Stimulated activated effector memory CD8-positive, alpha-beta T cell treated with anti-CD3 and anti-CD28 coated beads, Interleukin-12 subunit alpha, Interleukin-12 subunit beta, amount 100 ng/mL, for 72 hours (primary cell): ENCODE measurements at regions not wholly inside any gene's neighbourhood (a gene's known extent, or its start where the extent isn't known, plus 50 kb on each side); places are given as distances from the start of the nearest gene placed in this dataset.
"Not testable (repeated sequence)": the region's sequence is repeated elsewhere in the genome, so short reads cannot be mapped to it uniquely, and the experiment has no call there.

Experiments used
- ATAC-seq: fragments of 150-1000 bp; cut with Tn5 transposase; 2 replicates; pipeline ENCODE4 v1.10.0; 2021
- DNase-seq, 2 donors: peaks; one replicate each; pipeline ENCODE4 v3.0.0; 2021 to 2022; ENCODE audit warnings: low spot score in 2 of 2
- H3K27ac Mint-ChIP-seq: one replicate; pipeline ENCODE4 v1.8.0; 2022; ENCODE audit warnings: mild to moderate bottlenecking, mixed read lengths
- H3K36me3 Mint-ChIP-seq: one replicate; pipeline ENCODE4 v1.8.0; 2022; ENCODE audit warnings: mild to moderate bottlenecking, mixed read lengths
- H3K4me1 Mint-ChIP-seq: one replicate; pipeline ENCODE4 v1.8.0; 2022; ENCODE audit warnings: mixed read lengths
- H3K4me3 Mint-ChIP-seq: one replicate; pipeline ENCODE4 v1.8.0; 2022; ENCODE audit warnings: mild to moderate bottlenecking, mixed read lengths
- H3K9me3 Mint-ChIP-seq: one replicate; pipeline ENCODE4 v1.8.0; 2022; ENCODE audit warnings: mixed read lengths

GRCh38 chr1:149218080-149218988, 115.0 kb upstream of the NBPF9 start:
- not testable (repeated sequence) for DNase-seq, H3K9me3 Mint-ChIP-seq, H3K4me1 Mint-ChIP-seq, H3K4me3 Mint-ChIP-seq, ATAC-seq, H3K36me3 Mint-ChIP-seq, H3K27ac Mint-ChIP-seq

- not testable (repeated sequence) for H3K4me1 Mint-ChIP-seq
Measured at GRCh38 chr1:149219539-149219938, 116.2 kb upstream of the NBPF9 start.

DNA sequence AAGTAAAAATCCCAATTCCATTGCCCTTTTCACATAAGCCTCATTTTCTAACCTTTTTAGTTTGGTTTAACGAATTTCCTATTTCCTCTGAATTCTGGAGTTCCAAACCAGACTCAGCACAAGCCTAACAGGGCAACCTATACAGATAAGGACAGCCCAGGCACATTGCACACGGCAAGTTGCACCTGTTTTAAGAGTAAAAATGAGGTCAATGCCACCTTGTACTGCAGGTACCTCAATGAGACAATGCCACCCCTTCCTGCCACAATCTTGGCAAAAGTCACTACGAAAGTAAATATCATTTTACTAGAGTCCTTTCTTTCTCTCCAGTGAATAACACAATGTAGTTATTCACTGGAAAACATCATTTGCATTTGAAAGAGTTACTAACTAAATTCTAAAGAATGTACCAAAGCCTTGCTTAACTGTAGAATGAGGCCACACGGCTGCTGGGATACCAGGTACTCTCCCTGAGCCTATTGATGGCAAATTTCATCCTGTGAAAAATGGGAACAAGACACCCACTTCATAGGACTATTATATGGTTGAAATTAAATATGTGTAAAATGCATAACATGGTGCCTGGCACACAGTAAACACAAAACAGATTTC, 117.2 kb upstream of the NBPF9 start:
- not testable (repeated sequence) for H3K4me3 Mint-ChIP-seq, H3K36me3 Mint-ChIP-seq, ATAC-seq, H3K4me1 Mint-ChIP-seq, H3K27ac Mint-ChIP-seq, DNase-seq, H3K9me3 Mint-ChIP-seq

More at GRCh38 chr1:149219539-149219938, 116.2 kb upstream of the NBPF9 start:
- not testable (repeated sequence) for DNase-seq, H3K27ac Mint-ChIP-seq, H3K9me3 Mint-ChIP-seq, H3K4me3 Mint-ChIP-seq, H3K36me3 Mint-ChIP-seq, ATAC-seq

DNA sequence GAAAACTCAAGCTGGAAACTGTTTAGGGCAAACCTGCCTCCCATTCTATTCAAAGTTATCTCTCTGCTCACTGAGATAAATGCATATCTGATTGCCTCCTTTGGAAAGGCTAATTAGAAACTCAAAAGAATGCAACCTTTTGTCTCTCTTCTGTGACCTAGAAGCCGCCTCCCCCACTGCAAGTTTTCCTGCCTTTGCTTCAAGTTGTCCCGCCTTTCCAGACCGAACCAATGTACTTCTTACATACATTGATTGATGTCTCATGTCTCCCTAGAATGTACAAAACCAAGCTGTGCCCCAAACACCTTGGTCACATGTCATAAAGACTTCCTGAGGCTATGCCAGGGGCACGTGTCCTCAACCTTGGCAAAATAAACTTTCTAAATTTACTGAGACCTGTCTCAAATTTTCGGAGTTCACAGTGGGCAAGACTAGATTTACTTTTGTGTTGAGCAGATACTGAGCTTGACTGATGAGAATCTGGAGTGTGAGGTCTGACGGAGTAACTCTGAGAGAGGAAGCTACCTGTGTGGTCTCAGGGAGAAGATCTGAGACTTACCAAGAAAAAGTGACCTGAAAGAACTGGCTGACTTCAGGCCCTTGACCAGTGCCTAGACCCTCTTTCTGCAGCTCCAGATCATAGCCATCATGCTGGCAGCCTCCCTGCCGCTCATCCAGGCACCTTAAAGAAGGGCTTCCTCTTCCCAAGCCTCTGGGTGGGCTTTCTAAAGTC, 124.7 kb upstream of the NBPF9 start:
- ATAC-seq, H3K9me3 Mint-ChIP-seq, H3K4me3 Mint-ChIP-seq, H3K36me3 Mint-ChIP-seq, H3K27ac Mint-ChIP-seq, H3K4me1 Mint-ChIP-seq, DNase-seq: not testable (repeated sequence)

- not testable (repeated sequence) for H3K4me1 Mint-ChIP-seq, H3K4me3 Mint-ChIP-seq, H3K27ac Mint-ChIP-seq, H3K9me3 Mint-ChIP-seq, DNase-seq, H3K36me3 Mint-ChIP-seq
- ATAC-seq = peak; percentile 28
Measured at GRCh38 chr1:149228672-149229585, 125.6 kb upstream of the NBPF9 start.

DNA sequence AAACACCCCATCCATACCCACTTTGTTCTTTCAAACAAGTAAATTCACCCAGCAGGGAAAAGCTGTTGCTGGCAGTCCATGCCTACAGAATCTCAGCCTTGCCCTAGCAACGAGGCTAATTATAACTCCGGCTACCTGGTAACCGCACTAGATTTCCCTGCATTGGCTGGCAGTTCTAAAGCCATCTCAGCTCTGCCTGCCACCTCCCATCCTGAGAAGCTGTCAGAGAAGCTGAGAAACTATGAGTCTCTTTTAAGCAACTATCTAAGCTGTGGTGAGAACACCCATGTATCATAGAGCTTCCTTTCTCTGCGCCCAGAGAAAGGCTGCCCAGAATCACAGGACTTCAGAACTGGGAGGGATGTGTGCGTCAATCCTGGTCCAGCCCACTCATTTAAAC, 126.5 kb upstream of the NBPF9 start:
- H3K4me3 Mint-ChIP-seq, H3K4me1 Mint-ChIP-seq, H3K9me3 Mint-ChIP-seq, H3K27ac Mint-ChIP-seq, ATAC-seq, H3K36me3 Mint-ChIP-seq, DNase-seq: not testable (repeated sequence)

DNA sequence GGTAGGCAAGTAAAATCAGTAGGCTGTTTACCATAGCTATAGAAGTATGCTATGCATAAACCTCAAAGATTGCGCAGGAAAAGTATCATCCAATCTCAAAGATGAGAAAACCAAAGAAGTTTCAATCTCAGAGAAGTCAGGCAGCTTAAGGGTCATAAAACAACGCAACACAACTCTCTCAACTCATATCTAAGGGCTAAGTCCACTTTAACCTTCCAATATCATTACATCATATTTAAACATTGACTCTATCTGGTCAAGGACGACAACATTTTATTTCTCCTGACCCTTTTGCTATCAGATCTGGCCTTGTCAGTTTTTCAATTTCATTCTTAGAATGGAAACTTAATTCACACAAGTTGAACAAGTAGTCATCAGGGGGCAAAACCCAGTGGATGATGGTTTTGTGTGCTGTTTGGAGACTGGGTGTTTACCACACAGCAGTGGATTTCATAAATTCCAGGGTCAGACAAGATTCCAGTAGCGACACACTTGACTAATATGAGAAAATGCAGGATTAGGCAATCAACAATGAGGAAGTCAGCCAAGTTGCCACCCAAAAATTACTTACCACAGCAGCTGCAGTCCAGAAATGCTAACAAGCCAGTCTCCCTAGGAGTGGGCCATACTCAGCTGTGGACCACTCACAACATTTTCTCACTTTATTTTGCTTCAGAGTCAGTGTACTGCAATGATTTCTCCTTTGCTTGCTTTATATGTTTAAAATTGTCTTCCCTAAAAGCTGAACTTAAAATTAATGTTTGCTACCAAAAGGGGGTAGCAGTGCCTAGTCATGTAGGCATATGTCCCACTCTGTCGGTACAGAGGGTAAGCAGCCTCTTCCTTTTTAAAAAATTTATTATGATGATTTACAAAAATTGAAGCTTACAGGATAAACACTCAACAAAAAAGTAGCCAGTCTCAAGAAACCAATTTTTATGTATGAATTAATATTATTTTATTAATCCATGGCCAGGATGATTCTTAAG, 131.9 kb upstream of the NBPF9 start:
- H3K4me1 Mint-ChIP-seq, H3K27ac Mint-ChIP-seq, DNase-seq, H3K4me3 Mint-ChIP-seq, ATAC-seq, H3K36me3 Mint-ChIP-seq, H3K9me3 Mint-ChIP-seq: not testable (repeated sequence)

DNA sequence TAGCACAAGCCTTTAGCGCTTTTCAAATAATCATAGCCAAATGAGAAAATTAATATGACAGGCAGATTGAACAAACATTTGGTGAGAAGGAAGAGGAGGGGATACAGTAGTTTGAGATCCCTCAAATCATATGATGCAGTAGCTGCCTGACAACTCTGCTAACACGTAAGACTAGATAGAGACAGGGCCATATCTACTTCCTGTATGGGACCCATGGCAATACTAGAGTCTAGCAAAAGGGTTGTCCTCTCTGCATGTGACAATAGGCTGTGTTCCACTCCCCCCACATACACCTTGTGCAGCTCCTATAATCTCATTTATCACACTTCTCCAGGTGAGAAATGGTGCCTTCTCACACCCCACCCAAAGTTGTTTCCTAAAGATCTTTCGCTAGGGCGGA, 134.2 kb upstream of the NBPF9 start:
- not testable (repeated sequence) for H3K4me3 Mint-ChIP-seq, H3K36me3 Mint-ChIP-seq, H3K27ac Mint-ChIP-seq, H3K4me1 Mint-ChIP-seq, ATAC-seq, DNase-seq, H3K9me3 Mint-ChIP-seq

GRCh38 chr1:149239897-149240508, 136.7 kb upstream of the NBPF9 start:
- H3K4me3 Mint-ChIP-seq, DNase-seq, H3K27ac Mint-ChIP-seq, ATAC-seq, H3K4me1 Mint-ChIP-seq, H3K36me3 Mint-ChIP-seq, H3K9me3 Mint-ChIP-seq: not testable (repeated sequence)

DNA sequence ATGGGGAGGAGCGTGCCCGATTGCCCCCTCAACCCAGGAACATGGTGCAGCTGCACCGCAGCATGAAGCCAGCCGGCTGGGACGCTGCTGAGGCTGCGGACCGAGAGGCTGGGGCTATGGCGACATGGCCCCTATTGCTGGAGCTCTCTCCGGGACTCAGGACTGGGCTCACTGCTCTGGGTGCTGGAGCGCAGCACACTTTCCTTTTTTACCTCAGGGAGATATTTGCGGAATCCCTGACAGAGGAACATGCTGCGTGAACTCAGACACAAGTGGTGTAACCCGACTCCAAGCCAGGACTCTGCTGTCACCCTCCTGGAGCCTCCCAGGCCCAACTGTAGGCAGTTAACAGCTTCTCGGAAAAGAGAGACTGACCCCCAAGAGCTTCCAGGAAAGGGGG, 137.2 kb upstream of the NBPF9 start:
- H3K4me3 Mint-ChIP-seq, H3K36me3 Mint-ChIP-seq, H3K9me3 Mint-ChIP-seq, ATAC-seq, H3K4me1 Mint-ChIP-seq, H3K27ac Mint-ChIP-seq, DNase-seq: not testable (repeated sequence)

GRCh38 chr1:149241272-149241671, 137.9 kb upstream of the NBPF9 start:
- not testable (repeated sequence) for ATAC-seq, H3K9me3 Mint-ChIP-seq, H3K4me3 Mint-ChIP-seq, H3K4me1 Mint-ChIP-seq, H3K36me3 Mint-ChIP-seq, DNase-seq, H3K27ac Mint-ChIP-seq

GRCh38 chr1:149243572-149243971, 140.2 kb upstream of the NBPF9 start:
- DNase-seq, H3K4me1 Mint-ChIP-seq, H3K9me3 Mint-ChIP-seq, H3K27ac Mint-ChIP-seq, H3K36me3 Mint-ChIP-seq, ATAC-seq, H3K4me3 Mint-ChIP-seq: not testable (repeated sequence)

DNA sequence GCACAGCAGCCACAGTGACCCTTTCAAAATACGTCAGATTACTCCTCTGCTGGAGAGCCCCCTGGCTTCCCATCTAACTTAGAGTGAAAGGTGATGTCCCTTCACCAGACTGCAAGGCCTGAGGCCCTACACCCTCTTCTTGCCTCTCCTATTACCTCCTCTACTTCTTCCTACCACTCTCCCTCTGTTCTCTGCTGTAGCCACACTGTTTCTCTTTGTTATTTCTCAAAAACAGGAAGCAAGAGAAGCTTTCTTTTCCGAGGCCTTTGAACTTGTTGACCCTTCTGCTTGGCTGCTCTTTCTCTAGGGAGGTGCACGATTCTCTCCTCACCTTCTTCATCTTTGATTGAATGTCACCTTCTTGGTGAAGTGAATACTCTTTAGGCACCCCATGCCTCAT, 141.3 kb upstream of the NBPF9 start:
- H3K9me3 Mint-ChIP-seq, H3K36me3 Mint-ChIP-seq, H3K4me1 Mint-ChIP-seq, H3K4me3 Mint-ChIP-seq, DNase-seq, ATAC-seq, H3K27ac Mint-ChIP-seq: not testable (repeated sequence)
